VCaP (cell line): ENCODE measurements at regions not wholly inside any gene's neighbourhood (a gene's known extent, or its start where the extent isn't known, plus 50 kb on each side); places are given as distances from the start of the nearest gene placed in this dataset.

ENCODE experiments used
- H3K27ac ChIP-seq: fragments of 450-650 bp; 2 replicates; pipeline ENCODE4 v1.5.1; 2017
- TF ChIP-seq, protein P1 (sequence below): fragments of 450-650 bp; conservative IDR thresholded peaks from 2 replicates; pipeline ENCODE4 v1.5.1; 2017; ENCODE audit warnings: mild to moderate bottlenecking, moderate library complexity

DNA sequence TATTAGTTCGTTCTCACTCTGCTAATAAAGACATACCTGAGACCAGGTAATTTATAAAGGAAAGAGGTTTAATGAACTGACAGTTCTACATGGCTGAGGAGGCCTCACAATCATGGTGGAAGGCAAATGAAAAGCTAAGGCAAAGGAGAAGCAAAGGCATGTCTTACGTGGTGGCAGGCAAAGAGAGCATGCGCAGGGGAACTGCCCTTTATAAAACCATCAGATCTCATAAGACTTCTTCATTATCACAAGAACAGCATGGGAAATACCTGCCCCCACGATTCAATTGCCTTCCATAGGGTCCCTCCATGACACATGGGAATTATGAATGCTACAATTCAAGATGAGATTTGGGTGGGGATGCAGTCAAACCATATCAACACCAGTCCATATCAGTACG, 133.5 kb downstream of the ZNF621 start:
- no peak overlapping the region for H3K27ac ChIP-seq
- TF ChIP-seq, protein P1, sequence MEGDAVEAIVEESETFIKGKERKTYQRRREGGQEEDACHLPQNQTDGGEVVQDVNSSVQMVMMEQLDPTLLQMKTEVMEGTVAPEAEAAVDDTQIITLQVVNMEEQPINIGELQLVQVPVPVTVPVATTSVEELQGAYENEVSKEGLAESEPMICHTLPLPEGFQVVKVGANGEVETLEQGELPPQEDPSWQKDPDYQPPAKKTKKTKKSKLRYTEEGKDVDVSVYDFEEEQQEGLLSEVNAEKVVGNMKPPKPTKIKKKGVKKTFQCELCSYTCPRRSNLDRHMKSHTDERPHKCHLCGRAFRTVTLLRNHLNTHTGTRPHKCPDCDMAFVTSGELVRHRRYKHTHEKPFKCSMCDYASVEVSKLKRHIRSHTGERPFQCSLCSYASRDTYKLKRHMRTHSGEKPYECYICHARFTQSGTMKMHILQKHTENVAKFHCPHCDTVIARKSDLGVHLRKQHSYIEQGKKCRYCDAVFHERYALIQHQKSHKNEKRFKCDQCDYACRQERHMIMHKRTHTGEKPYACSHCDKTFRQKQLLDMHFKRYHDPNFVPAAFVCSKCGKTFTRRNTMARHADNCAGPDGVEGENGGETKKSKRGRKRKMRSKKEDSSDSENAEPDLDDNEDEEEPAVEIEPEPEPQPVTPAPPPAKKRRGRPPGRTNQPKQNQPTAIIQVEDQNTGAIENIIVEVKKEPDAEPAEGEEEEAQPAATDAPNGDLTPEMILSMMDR = no peak

DNA sequence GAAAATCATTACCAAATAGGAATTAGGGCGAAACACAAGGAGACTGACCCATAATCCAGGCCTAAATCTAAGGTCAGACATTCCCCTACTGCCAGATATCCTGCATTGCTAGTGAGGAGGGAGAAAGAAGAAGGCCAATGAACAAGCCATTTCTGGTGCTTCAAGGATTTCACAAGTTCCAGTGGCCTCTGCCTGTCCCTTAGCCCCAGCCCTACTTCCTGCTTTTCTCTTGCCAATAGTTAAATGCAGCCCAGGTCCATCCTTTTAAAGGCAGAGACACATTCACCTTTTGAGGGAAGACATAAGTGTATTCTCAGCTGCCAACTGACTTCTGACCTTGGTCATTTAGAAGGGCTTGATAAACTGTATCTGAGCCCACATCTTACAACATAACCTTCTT, 135.8 kb downstream of the ZNF621 start:
- H3K27ac ChIP-seq = no peak overlapping the region
- TF ChIP-seq, protein P1 = no peak

GRCh38 chr3:40661284-40661683, 136.5 kb downstream of the ZNF621 start:
- H3K27ac ChIP-seq = no peak overlapping the region
- TF ChIP-seq, protein P1 = no peak

GRCh38 chr3:40663280-40663679, 138.5 kb downstream of the ZNF621 start:
- H3K27ac ChIP-seq = no peak overlapping the region
- TF ChIP-seq, protein P1 = no peak

DNA sequence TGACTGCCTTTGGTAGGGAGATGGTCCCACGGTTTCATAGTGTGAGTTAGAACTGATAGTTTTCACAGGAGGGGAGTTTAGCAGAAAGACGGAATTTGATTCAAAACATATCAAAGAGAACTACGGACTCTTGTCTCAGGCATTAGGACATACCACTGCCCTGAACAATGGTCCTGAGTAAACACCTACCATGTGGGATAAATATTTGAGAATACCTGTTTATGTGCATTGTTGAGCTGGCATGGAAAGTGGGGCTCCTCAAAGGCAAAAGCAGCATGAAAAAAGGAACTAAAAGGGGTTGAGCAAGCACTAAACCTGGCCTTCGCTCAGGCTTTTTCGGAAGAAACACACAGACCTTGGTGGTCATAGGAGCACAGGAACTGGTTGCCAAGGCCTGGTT, 144.4 kb downstream of the ZNF621 start:
- TF ChIP-seq, protein P1 = no peak
- H3K27ac ChIP-seq = no peak overlapping the region

- H3K27ac ChIP-seq = no peak overlapping the region
- TF ChIP-seq, protein P1 = no peak
Measured at GRCh38 chr3:40672861-40673260, 148.1 kb downstream of the ZNF621 start.

DNA sequence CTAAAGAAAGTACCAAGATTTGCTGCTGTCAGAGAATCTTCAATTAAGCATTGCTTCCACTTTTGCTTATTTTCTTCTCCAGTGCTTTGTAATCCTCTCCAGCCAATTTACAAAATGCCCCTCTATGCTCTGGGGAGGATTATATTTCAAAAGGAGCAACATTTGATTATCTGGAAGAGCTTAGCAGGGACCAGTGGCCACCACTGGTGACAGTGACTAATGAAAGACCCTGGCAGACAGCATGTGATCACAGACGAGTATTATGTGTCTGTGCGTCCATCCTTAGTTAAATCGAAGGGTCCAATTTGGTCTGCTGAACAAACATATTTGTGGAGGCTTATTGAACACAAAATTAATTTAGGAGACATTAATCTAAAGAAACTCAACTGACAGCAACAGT, 152.6 kb downstream of the ZNF621 start:
- TF ChIP-seq, protein P1 = no peak
- H3K27ac ChIP-seq = no peak overlapping the region

GRCh38 chr3:40677749-40678148, 153.0 kb downstream of the ZNF621 start:
- no peak overlapping the region for H3K27ac ChIP-seq
- TF ChIP-seq, protein P1 = no peak
